Activated naive CD8-positive, alpha-beta T cell treated with anti-CD3 and anti-CD28 coated beads, Interleukin-2, amount 50 U/mL, for 24 hours (primary cell): ENCODE measurements at regions not wholly inside any gene's neighbourhood (a gene's known extent, or its start where the extent isn't known, plus 50 kb on each side); places are given as distances from the start of the nearest gene placed in this dataset.
"Not testable (repeated sequence)": the region's sequence is repeated elsewhere in the genome, so short reads cannot be mapped to it uniquely, and the experiment has no call there.

Source experiments
- ATAC-seq: fragments of 150-1000 bp; cut with Tn5 transposase; one replicate; pipeline ENCODE4 v1.10.0; 2021
- DNase-seq: peaks from one replicate; pipeline ENCODE4 v3.0.0; 2021
- H3K27ac Mint-ChIP-seq: one replicate; pipeline ENCODE4 v1.8.0; 2021; ENCODE audit warnings: mild to moderate bottlenecking, mixed read lengths
- H3K27me3 Mint-ChIP-seq: one replicate; pipeline ENCODE4 v1.8.0; 2021; ENCODE audit warnings: mixed read lengths
- H3K36me3 Mint-ChIP-seq: one replicate; pipeline ENCODE4 v1.8.0; 2021; ENCODE audit warnings: low read depth, mixed read lengths
- H3K4me1 Mint-ChIP-seq: one replicate; pipeline ENCODE4 v1.8.0; 2021; ENCODE audit warnings: mixed read lengths
- H3K4me3 Mint-ChIP-seq: one replicate; pipeline ENCODE4 v1.8.0; 2021; ENCODE audit warnings: mild to moderate bottlenecking, moderate library complexity, mixed read lengths
- H3K9me3 Mint-ChIP-seq: one replicate; pipeline ENCODE4 v1.8.0; 2021; ENCODE audit warnings: mixed read lengths

DNA sequence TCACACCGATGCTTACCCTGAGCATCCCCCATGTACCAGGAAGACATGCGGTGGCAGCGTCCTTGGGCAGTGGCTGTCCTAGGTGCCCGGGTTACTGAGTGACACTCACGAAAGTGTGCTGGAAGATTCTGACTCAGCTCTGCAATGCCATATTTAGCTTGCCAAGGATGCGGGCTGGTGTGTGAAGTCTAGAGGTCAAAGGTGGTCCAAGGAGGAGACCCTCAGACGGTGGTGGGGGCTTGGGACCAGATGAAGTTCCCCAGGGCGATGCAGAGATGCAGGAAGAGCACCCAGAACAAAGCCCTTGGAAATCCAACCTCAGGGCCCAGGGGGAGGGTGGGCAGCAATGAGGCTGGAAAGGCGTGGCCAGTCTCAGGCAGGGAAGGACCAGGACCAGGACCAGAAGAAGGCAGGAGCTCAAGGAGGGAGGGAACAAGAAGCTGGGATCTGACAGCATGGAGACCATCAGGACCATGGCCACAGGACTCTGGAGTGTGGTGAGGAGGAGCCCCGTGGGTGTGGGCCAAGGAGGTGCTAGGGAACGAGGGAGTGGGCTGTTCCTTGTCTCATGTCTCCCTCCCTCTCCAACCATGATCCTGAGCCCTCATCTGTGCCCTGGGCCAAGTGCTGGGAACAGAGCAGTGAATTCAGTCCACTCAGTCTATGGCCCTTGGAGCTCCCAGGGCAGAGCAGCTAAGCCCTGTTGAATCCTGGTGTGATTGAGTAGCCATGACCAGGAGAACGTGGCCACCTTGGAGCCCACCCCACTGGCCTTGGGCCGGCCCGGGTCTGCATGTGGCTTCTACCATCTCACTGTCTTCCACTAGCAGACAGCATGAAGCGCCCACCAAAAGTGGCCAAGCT lies 310.1 kb upstream of the DIO3 start:
- H3K4me1 Mint-ChIP-seq: no peaks in the 10 kb centered on the region
- DNase-seq: no peak
- ATAC-seq: no peak
- no peak overlapping the region for H3K27ac Mint-ChIP-seq
- no peaks in the 10 kb centered on the region for H3K36me3 Mint-ChIP-seq
- no peak overlapping the region for H3K4me3 Mint-ChIP-seq
- H3K9me3 Mint-ChIP-seq: no peaks in the 10 kb centered on the region
- H3K27me3 Mint-ChIP-seq: peaks cover 7% of the 10 kb centered on the region

DNA sequence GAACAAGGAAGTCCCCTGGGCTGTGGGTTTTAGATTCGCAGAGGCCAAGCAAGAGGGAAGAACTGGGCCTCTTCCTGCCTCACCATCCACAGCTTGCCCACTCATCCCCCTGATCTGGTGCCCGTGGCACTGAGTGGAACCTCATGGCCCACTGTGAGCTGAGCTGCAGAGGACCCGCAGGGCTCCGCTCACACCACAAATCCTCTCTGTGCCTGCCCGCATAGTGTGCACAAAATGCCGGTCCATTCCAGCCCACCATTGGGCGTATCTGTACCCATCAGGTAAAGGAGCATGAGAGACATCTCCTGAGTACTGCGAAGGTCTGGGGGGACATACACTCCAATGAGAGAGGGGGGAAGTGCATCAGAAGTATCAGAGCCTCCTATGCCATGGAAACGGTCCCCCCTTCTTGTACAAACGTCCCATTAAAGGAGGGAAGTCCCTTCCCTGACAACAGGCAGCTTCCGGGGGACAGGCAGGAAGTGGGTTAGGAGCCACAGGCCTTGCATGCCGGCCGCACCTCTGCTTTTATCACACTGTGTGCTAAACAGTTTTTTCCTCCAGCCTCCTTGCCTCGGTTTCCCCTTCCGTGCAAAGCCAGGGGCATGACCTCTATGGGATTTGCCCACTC lies 309.4 kb upstream of the DIO3 start:
- Mint-ChIP-seq H3K27me3 (peaks cover 7% of the 10 kb centered on the region), H3K9me3 (no peaks in the 10 kb centered on the region), H3K36me3 (no peaks in the 10 kb centered on the region), H3K4me1 (no peaks in the 10 kb centered on the region), H3K27ac (no peak overlapping the region), H3K4me3 (no peak overlapping the region)
- no peak for ATAC-seq
- no peak for DNase-seq

DNA sequence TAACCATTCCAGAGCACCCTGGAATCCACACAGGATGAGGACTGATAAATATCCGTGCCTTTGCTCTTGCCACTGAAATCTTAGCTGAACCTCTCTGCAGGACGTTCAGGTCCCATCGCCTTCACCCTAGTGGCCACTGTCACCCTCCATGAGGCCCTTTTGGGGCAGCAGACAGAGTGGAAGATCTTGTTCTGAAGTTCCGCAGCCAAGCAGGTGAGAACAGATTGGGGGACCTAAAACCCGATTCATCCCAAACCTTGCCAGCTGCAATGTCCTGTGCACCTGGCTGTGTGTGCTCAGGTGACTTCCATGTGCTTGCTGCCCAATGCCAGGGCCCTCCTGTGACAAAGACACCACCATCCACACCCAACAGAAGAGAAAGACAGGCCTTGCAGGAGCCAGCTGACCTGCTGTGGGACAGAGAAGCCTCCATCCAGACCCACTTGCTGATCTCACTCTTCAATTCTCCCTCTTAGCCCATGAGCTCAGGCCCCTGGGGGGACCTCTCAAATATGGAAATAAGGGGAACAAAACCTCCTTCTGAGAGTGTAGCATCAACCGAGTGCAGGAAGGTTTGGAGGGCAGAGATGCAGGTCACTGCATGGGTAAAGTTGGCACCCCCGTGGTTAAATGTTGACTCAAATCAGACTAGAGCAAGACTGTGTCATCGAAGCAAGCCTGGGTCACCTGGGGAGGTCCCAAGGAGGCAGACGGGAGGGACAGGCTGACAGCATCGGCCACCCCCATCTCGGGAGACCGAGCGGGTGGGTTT lies 308.7 kb upstream of the DIO3 start:
- H3K4me1 Mint-ChIP-seq: no peaks in the 10 kb centered on the region
- DNase-seq (no peak), ATAC-seq (no peak)
- H3K27me3 Mint-ChIP-seq: peaks cover 7% of the 10 kb centered on the region
- H3K27ac Mint-ChIP-seq: no peak overlapping the region
- no peaks in the 10 kb centered on the region for H3K9me3 Mint-ChIP-seq
- H3K4me3 Mint-ChIP-seq: no peak overlapping the region
- no peaks in the 10 kb centered on the region for H3K36me3 Mint-ChIP-seq

DNA sequence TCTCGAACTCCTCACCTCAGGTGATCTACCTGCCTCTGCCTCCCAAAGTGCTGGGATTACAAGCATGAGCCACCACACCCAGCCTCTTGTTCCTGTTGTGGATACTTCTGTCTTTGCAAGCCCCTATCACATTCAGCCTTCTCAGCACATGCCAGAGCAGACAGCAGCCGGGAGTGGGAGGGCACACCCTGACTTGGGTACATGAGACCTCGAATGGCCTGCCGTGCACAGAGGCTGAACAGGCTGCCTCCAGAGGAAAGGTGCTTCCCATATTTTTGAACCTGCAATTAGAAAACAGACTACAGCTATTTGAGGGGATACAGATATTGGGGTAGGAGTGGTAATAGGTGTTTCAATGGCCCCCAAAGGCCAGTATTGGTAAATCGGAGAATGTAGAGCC lies 307.3 kb upstream of the DIO3 start:
- DNase-seq (no peak), ATAC-seq (no peak)
- H3K9me3 Mint-ChIP-seq: no peaks in the 10 kb centered on the region
- no peaks in the 10 kb centered on the region for H3K36me3 Mint-ChIP-seq
- H3K27ac Mint-ChIP-seq: no peak overlapping the region
- no peak overlapping the region for H3K4me3 Mint-ChIP-seq
- peaks cover 9% of the 10 kb centered on the region for H3K27me3 Mint-ChIP-seq
- no peaks in the 10 kb centered on the region for H3K4me1 Mint-ChIP-seq

DNA sequence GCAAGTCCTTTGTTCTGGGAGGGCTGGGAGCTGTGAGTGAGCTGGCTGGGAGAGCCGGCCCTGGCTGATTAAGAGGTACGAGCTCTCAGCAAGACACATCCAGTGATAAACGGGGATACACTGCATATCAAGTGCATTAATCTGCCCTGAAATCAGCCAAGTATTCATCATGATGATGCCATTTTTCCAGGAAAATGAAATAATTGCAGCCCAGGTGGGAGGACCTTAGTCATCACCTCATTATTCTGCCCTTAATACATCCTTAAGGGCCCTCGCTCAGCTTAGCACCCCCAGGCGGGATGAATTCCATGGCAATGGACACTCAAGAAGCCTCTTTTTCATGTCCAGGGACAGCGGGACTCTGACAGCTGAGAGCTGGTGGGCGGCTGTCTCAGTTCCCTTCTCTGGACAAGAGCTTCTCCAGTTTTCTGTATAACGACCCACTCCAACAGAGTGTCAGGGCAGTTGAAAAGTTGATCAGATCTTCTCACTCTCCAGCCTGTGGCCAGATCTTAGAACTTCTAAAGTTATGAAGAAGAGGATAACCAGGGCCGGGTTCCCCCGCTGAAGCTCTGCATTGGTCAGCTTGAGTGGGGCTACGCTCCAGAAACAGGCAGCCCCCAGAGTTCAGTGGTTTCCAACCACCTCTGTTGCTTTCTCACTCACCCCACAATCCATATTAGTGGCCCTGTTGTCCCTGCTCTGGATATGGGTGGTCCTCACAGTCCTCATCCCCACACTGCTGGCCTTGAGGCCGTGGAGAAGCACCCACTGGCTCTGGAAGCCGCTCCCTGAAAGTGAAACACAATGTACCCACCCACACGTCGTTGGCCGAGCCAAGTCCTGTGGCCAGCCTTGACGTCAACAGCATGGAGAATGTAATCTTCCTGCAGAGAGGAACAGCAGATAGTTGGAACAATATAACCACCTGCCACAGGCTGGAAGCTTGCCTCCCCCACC lies 306.2 kb upstream of the DIO3 start:
- Mint-ChIP-seq H3K27me3 (peaks cover 5% of the 10 kb centered on the region), H3K27ac (peak overlapping the region; percentile 59), H3K36me3 (no peaks in the 10 kb centered on the region), H3K9me3 (no peaks in the 10 kb centered on the region), H3K4me3 (no peak overlapping the region), H3K4me1 (no peaks in the 10 kb centered on the region)
- ATAC-seq (peak; percentile 12), DNase-seq (no peak)

DNA sequence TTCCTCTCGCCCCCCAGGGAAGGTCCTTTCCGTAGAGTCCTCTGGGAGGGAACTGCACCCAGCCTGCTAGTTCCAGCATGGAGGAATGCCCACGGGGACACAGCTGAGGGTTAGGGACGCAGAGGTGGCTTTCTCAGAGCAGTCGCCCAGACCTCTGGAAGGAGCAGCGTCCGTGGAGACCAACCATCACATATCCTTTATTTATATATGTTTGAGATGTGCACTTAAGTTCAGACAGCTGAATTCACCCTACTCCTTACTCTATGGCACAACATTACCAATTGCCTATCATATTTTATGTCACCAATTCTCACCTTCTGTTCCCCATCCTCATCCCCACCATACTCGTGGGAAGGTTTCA lies 305.6 kb upstream of the DIO3 start:
- H3K4me3 Mint-ChIP-seq: no peak overlapping the region
- ATAC-seq (no peak), DNase-seq (no peak)
- H3K4me1 Mint-ChIP-seq: no peaks in the 10 kb centered on the region
- H3K27me3 Mint-ChIP-seq: peaks cover 6% of the 10 kb centered on the region
- no peaks in the 10 kb centered on the region for H3K9me3 Mint-ChIP-seq
- peak overlapping the region; percentile 59 for H3K27ac Mint-ChIP-seq
- no peaks in the 10 kb centered on the region for H3K36me3 Mint-ChIP-seq

DNA sequence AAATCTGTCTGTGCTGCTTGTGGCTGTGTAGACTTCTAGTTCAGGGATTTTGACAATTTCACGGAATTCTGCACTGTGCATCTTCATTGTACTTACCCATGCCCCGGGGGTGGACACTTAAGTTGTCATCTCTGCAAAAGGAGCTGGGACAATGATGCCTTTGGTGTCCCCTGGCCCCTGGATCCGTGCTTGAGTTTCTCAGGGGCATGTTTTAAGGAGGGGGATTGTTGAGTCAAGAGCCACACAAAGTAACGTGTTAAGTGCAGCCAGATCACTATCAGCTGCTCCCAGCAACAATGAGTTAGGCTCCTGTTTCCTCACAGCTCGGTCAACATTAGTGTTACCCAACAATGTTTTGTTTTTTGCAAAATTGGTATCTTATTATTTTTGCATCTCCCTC lies 305.0 kb upstream of the DIO3 start:
- Mint-ChIP-seq H3K4me3 (no peak overlapping the region), H3K9me3 (no peaks in the 10 kb centered on the region), H3K27ac (no peak overlapping the region), H3K4me1 (no peaks in the 10 kb centered on the region), H3K36me3 (no peaks in the 10 kb centered on the region), H3K27me3 (peaks cover 6% of the 10 kb centered on the region)
- DNase-seq (no peak), ATAC-seq (no peak)

DNA sequence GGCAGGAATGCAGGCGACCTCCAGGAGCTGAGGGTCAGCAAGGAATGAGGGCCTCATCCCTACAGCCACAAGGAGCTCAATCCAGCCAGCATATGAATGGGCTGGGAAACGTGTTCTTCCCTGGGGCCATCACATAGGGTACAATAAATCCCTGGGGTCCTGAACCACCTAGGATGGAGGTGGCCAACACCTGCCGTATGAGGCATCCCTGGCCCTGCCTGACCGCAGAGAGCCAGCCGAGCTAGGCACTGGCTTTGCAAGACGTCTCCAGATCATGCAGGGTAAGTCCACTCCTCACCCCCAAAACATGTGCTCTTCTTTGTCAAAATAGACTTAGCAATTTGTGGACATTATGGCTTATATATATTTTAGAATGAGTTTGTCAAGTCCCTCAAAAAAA lies 303.7 kb upstream of the DIO3 start:
- Mint-ChIP-seq H3K36me3 (no peaks in the 10 kb centered on the region), H3K27ac (no peak overlapping the region), H3K4me3 (no peak overlapping the region), H3K4me1 (no peaks in the 10 kb centered on the region), H3K9me3 (peaks cover under 1% of the 10 kb centered on the region), H3K27me3 (peaks cover 13% of the 10 kb centered on the region)
- DNase-seq: no peak
- no peak for ATAC-seq

DNA sequence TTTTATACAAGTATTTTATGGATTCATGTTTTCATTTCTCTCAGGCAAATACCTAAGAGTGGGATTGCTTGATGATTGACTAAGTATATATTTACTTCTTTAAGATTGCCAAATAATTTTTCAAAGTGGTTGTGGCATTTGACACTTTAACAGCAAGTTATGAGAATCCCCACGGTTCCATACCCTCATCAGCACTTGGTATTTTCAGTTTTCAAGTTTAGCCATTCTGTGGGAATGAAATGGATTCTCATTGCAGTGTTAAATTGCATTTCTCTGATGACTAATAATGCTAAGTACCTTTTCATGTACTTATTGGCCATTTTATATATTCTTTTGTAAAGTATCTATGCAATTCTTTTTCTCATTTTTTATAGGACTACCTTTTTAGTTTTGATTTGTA lies 301.5 kb upstream of the DIO3 start:
- Mint-ChIP-seq H3K4me1 (no peaks in the 10 kb centered on the region), H3K27ac (no peak overlapping the region), H3K36me3 (no peaks in the 10 kb centered on the region), H3K4me3 (no peak overlapping the region), H3K9me3 (peaks cover 11% of the 10 kb centered on the region), H3K27me3 (peaks cover 20% of the 10 kb centered on the region)
- ATAC-seq (no peak), DNase-seq (no peak)

DNA sequence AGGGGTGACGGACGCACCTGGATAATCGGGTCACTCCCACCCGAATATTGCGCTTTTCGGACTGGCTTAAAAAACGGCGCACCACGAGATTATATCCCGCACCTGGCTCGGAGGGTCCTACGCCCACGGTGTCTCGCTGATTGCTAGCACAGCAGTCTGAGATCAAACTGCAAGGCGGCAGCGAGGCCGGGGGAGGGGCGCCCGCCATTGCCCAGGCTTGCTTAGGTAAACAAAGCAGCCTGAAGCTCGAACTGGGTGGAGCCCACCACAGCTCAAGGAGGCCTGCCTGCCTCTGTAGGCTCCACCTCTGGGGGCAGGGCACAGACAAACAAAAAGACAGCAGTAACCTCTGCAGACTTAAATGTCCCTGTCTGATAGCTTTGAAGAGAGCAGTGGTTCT lies 294.9 kb upstream of the DIO3 start:
- not testable (repeated sequence) for ATAC-seq, H3K27ac Mint-ChIP-seq, DNase-seq, H3K4me1 Mint-ChIP-seq, H3K36me3 Mint-ChIP-seq, H3K4me3 Mint-ChIP-seq
- Mint-ChIP-seq H3K27me3 (peaks cover 16% of the 10 kb centered on the region), H3K9me3 (peaks cover 11% of the 10 kb centered on the region)

DNA sequence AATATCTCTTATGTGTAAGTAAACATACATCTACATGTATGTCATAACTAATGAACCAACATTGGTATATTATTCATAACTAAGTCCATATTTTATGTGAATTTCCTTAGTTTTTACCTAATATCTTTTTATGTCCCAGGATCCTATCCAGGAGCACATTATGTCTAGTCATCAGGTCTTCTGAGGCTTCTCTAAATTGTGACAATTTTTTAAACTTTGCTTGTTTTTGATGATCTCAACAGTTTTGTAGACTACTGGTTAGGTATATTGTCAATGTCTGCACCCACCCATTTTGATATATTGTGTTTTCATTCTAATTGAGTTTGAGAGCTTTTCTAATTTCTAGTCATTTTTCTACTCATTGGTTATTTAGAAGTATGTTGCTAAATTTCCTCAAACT lies 288.2 kb upstream of the DIO3 start:
- H3K36me3 Mint-ChIP-seq: peaks cover under 1% of the 10 kb centered on the region
- H3K4me1 Mint-ChIP-seq: no peaks in the 10 kb centered on the region
- peaks cover 2% of the 10 kb centered on the region for H3K9me3 Mint-ChIP-seq
- no peak for ATAC-seq
- DNase-seq: no peak
- H3K27ac Mint-ChIP-seq: no peak overlapping the region
- peaks cover 5% of the 10 kb centered on the region for H3K27me3 Mint-ChIP-seq
- H3K4me3 Mint-ChIP-seq: no peak overlapping the region

DNA sequence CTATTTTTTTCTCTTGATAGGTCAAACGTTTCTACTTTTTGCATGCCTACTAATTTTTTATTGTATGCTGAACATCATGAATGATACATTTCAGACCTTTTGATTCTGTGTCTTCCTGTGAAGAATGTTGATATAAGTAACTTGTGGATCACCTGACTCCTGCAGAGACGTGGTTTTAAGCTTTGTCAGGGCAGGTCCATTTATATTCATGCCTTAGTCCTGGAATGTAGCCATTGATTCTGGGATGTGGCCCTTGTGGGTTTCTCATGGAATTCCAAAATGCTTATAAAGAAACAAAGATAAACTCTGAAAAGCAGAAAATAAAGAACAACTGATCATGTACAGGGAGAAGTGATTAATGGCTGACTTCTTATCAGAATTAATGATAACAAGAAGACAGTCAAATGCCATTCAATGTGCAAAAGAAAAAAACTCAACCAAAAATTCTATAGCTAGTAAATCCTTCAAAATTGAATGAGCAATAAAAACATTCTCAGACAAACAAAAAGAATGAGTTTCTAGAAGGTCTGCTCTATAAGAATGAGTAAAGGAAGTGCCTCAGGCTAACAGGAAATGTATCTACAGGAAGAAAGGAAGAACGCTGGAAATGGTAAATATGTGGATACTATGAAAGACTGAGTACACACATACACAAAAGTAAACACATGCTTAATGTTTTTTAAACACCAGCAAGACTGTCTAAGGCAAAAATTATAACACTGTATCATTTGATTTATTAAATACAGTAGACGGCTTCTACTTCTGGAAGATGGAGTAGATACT lies 284.8 kb upstream of the DIO3 start:
- Mint-ChIP-seq H3K4me3 (no peak overlapping the region), H3K27ac (no peak overlapping the region), H3K36me3 (peaks cover 4% of the 10 kb centered on the region), H3K27me3 (peaks cover 9% of the 10 kb centered on the region), H3K9me3 (peaks cover 6% of the 10 kb centered on the region), H3K4me1 (no peaks in the 10 kb centered on the region)
- ATAC-seq: no peak
- DNase-seq: no peak

DNA sequence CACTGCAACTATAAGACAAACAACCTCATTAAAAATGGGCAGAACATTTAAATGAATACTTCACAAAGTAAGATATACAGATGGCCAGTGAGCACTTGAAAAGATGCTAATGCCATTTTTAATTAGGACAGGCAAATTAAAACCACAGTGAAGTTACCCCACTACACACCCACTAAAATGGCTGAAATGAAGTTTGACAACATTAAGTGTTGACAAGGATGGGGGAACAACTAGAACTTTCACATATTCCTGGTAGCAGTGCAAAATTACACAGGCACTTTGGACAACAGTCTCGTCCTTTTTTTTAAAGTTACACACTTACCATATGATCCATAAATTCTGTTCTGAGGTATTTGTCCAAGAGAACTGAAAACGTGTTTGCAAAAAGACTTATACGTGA lies 278.9 kb upstream of the DIO3 start:
- ATAC-seq (no peak), DNase-seq (no peak)
- H3K27me3 Mint-ChIP-seq: peaks cover 25% of the 10 kb centered on the region
- no peak overlapping the region for H3K27ac Mint-ChIP-seq
- no peak overlapping the region for H3K4me3 Mint-ChIP-seq
- H3K9me3 Mint-ChIP-seq: peaks cover 6% of the 10 kb centered on the region
- peaks cover 2% of the 10 kb centered on the region for H3K4me1 Mint-ChIP-seq
- peaks cover 4% of the 10 kb centered on the region for H3K36me3 Mint-ChIP-seq
